Trophoblast cell (in vitro differentiated cells and primary cell): ENCODE measurements at regions not wholly inside any gene's neighbourhood (a gene's known extent, or its start where the extent isn't known, plus 50 kb on each side); places are given as distances from the start of the nearest gene placed in this dataset.
A peak's percentile ranks its signal among the peaks of the same experiment; 100 is the strongest.

Experiments
- DNase-seq, 2 donors: peaks; one replicate each; pipeline ENCODE4 v3.0.0-alpha.2; 2016
- H2AFZ ChIP-seq: 2 replicates; pipeline ENCODE4 v1.6.1; 2013; ENCODE audit warnings: low read length, moderate library complexity, mild to moderate bottlenecking; ENCODE audit not compliant: insufficient read depth, poor library complexity
- H2AK5ac ChIP-seq: 2 replicates; pipeline ENCODE4 v1.6.1; 2013; ENCODE audit warnings: mild to moderate bottlenecking, low read length
- H2BK120ac ChIP-seq: 2 replicates; pipeline ENCODE4 v1.6.1; 2013; ENCODE audit warnings: low read length, mild to moderate bottlenecking, moderate library complexity; ENCODE audit not compliant: insufficient read depth, poor library complexity
- H2BK12ac ChIP-seq: 2 replicates; pipeline ENCODE4 v1.6.1; 2013; ENCODE audit warnings: mild to moderate bottlenecking, low read length, moderate library complexity
- H2BK5ac ChIP-seq: 2 replicates; pipeline ENCODE4 v1.6.1; 2013; ENCODE audit warnings: low read length, low read depth, moderate library complexity, mild to moderate bottlenecking; ENCODE audit not compliant: poor library complexity
- H3K14ac ChIP-seq: 2 replicates; pipeline ENCODE4 v1.6.1; 2013; ENCODE audit warnings: mild to moderate bottlenecking, low read length
- H3K18ac ChIP-seq: 2 replicates; pipeline ENCODE4 v1.6.1; 2013; ENCODE audit warnings: mild to moderate bottlenecking, low read length
- H3K23ac ChIP-seq: 2 replicates; pipeline ENCODE4 v1.6.1; 2013; ENCODE audit warnings: low read length
- H3K27ac ChIP-seq: 2 replicates; pipeline ENCODE4 v1.5.1; 2013; ENCODE audit warnings: low read depth, mild to moderate bottlenecking, inconsistent platforms, low read length, moderate library complexity
- H3K27me3 ChIP-seq: 2 replicates; pipeline ENCODE4 v1.6.1; 2013; ENCODE audit warnings: inconsistent platforms, mild to moderate bottlenecking, low read length, moderate library complexity; ENCODE audit not compliant: insufficient read depth
- H3K36me3 ChIP-seq, 2 experiments: 1 replicate in 1 of 2; 2 replicates in 1 of 2; pipeline ENCODE4 v1.6.1; 2013; ENCODE audit warnings: low read length in 2 of 2, mild to moderate bottlenecking in 2 of 2, moderate library complexity in 1 of 2; ENCODE audit not compliant: insufficient read depth in 2 of 2, control insufficient read depth in 1 of 2
- H3K4ac ChIP-seq: 2 replicates; pipeline ENCODE4 v1.6.1; 2013; ENCODE audit warnings: low read depth, mild to moderate bottlenecking, low read length, moderate library complexity
- H3K4me1 ChIP-seq, 2 experiments: 1 replicate in 1 of 2; 2 replicates in 1 of 2; pipeline ENCODE4 v1.6.1; 2013; ENCODE audit warnings: low read length in 2 of 2, mild to moderate bottlenecking in 2 of 2, moderate library complexity in 1 of 2; ENCODE audit not compliant: insufficient read depth in 2 of 2, control insufficient read depth in 1 of 2
- H3K4me2 ChIP-seq: 2 replicates; pipeline ENCODE4 v1.6.1; 2013; ENCODE audit warnings: inconsistent platforms, mild to moderate bottlenecking, low read length, moderate library complexity
- H3K4me3 ChIP-seq: 2 replicates; pipeline ENCODE4 v1.5.1; 2013; ENCODE audit warnings: mild to moderate bottlenecking, low read depth, low read length, inconsistent platforms
- H3K79me1 ChIP-seq: one replicate; pipeline ENCODE4 v1.6.1; 2013; ENCODE audit warnings: low read length
- H3K79me2 ChIP-seq: 2 replicates; pipeline ENCODE4 v1.6.1; 2013; ENCODE audit warnings: low read length, mild to moderate bottlenecking; ENCODE audit not compliant: control insufficient read depth, insufficient read depth, poor library complexity
- H3K9ac ChIP-seq: 2 replicates; pipeline ENCODE4 v1.6.1; 2013; ENCODE audit warnings: mild to moderate bottlenecking, low read length
- H3K9me3 ChIP-seq: 2 replicates; pipeline ENCODE4 v1.6.1; 2013; ENCODE audit warnings: low read depth, mild to moderate bottlenecking, control low read depth, inconsistent platforms, low read length; ENCODE audit not compliant: insufficient read depth
- H4K12ac ChIP-seq: 2 replicates; pipeline ENCODE4 v1.6.1; 2013; ENCODE audit warnings: low read depth, mild to moderate bottlenecking, low read length, moderate library complexity
- H4K8ac ChIP-seq: 2 replicates; pipeline ENCODE4 v1.6.1; 2013; ENCODE audit warnings: low read depth, mild to moderate bottlenecking, low read length, moderate library complexity
- H4K91ac ChIP-seq: one replicate; pipeline ENCODE4 v1.6.1; 2013; ENCODE audit warnings: low read depth, mild to moderate bottlenecking, low read length, moderate library complexity
- WGBS: extraction: QIAGEN DNeasy Blood & Tissue Kit; methylation state at CpG from one replicate; pipeline ENCODE4 v1.1.7; 2013; ENCODE audit warnings: missing lambda C conversion rate; ENCODE audit not compliant: insufficient read length, insufficient coverage; ENCODE audit errors: extremely low coverage; 5-methylcytosine and 5-hydroxymethylcytosine counted together

DNA sequence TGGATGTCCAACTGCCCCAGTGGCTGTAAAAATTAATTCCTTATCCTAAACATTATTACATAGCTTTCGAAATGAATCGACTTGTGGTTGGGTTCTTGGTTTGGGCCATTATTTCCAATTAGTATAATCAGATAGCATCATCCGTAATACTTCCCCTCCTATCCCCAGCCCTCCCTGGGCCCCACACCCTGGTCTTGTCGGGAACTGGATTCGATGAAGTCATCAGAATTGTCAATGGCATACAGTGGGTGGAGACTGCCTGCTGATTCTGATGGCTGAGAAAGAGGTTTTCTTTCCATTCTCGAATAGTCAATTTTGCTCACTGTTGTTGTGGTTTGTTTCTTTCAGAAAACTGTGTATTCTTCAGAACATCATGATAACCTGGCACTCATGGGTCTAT is 395.1 kb downstream of the SEC14L1 start:
- no peak overlapping the region for H2BK120ac ChIP-seq
- no CpG with 5 or more reads among the region's 6 CpGs for WGBS
- H2AK5ac ChIP-seq = no peak overlapping the region
- no peak overlapping the region for H4K91ac ChIP-seq
- H3K9ac ChIP-seq = no peak overlapping the region
- H3K18ac ChIP-seq = no peak overlapping the region
- no peak overlapping the region for H3K4me2 ChIP-seq
- no peak overlapping the region for H2BK5ac ChIP-seq
- H3K79me1 ChIP-seq = no peaks in the 10 kb centered on the region
- no peak overlapping the region for H4K8ac ChIP-seq
- H3K79me2 ChIP-seq = no peaks in the 10 kb centered on the region
- no peak overlapping the region for H3K27ac ChIP-seq
- H3K23ac ChIP-seq = no peak overlapping the region
- H2AFZ ChIP-seq = no peak overlapping the region
- H3K14ac ChIP-seq = no peak overlapping the region
- H3K27me3 ChIP-seq = no peaks in the 10 kb centered on the region
- H3K4me3 ChIP-seq = no peak overlapping the region
- no peak for DNase-seq
- no peak overlapping the region for H3K4ac ChIP-seq
- H3K9me3 ChIP-seq = peaks cover 11% of the 10 kb centered on the region
- no peaks in the 10 kb centered on the region for H3K4me1 ChIP-seq
- H4K12ac ChIP-seq = no peak overlapping the region
- no peaks in the 10 kb centered on the region for H3K36me3 ChIP-seq
- no peak overlapping the region for H2BK12ac ChIP-seq

DNA sequence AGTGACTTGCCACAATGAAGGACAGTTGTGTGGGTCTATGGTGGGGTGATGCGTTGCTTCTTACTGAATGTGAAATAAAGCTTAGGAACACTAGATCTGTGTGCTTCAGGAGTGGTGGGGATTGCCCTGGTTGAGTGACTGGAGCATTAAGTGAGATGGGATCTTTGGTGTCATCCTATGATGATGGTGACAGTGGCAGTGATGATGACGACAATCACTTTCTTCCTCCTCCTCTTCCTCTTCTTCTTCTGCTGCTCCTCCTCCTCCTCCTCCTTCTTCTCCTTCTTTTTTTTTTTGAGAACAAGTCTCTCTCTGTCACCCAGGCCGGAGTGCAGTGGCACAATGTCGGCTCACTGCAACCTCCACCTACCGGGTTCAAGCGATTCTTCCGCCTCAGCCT is 396.8 kb downstream of the SEC14L1 start:
- H4K8ac ChIP-seq = no peak overlapping the region
- no peak overlapping the region for H3K14ac ChIP-seq
- H3K9me3 ChIP-seq = peaks cover 11% of the 10 kb centered on the region
- peak overlapping the region; percentile 34 for H3K9ac ChIP-seq
- DNase-seq = no peak
- H3K4me3 ChIP-seq = no peak overlapping the region
- H3K36me3 ChIP-seq = no peaks in the 10 kb centered on the region
- H3K4me2 ChIP-seq = no peak overlapping the region
- no peak overlapping the region for H2AFZ ChIP-seq
- H2BK5ac ChIP-seq = no peak overlapping the region
- H2BK12ac ChIP-seq = no peak overlapping the region
- no peak overlapping the region for H4K91ac ChIP-seq
- H2BK120ac ChIP-seq = no peak overlapping the region
- no peak overlapping the region for H3K4ac ChIP-seq
- WGBS = no CpG with 5 or more reads among the region's 7 CpGs
- no peak overlapping the region for H4K12ac ChIP-seq
- no peak overlapping the region for H2AK5ac ChIP-seq
- no peaks in the 10 kb centered on the region for H3K27me3 ChIP-seq
- H3K18ac ChIP-seq = no peak overlapping the region
- H3K23ac ChIP-seq = no peak overlapping the region
- no peaks in the 10 kb centered on the region for H3K79me1 ChIP-seq
- H3K4me1 ChIP-seq = no peaks in the 10 kb centered on the region
- no peaks in the 10 kb centered on the region for H3K79me2 ChIP-seq
- H3K27ac ChIP-seq = no peak overlapping the region

DNA sequence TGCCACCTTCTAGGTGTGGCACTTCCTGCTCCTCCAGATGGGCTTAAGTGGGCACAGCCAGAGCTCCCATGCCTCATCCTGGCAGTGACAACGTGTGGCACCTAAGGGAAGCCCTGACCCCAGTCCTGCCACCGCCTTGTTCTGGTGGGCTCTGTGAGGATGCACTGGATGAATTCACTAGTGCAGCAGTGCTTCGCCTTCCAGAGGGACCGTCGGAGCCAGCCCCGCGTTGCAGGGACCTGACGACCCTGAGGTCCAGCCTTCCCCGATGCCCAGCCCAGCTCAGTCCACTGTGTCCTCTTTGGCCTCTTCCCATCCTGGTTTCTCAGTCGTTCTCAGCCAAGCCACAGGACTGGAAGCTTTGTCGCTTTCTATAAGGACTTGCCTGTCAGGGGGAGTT is 399.8 kb downstream of the SEC14L1 start:
- H2AFZ ChIP-seq = no peak overlapping the region
- no peak overlapping the region for H2AK5ac ChIP-seq
- no peak overlapping the region for H3K27ac ChIP-seq
- H3K4me3 ChIP-seq = no peak overlapping the region
- no peaks in the 10 kb centered on the region for H3K36me3 ChIP-seq
- H3K27me3 ChIP-seq = no peaks in the 10 kb centered on the region
- H3K9me3 ChIP-seq = no peaks in the 10 kb centered on the region
- no peak overlapping the region for H3K23ac ChIP-seq
- no peak overlapping the region for H3K9ac ChIP-seq
- H4K12ac ChIP-seq = no peak overlapping the region
- no peak overlapping the region for H3K4ac ChIP-seq
- no peak overlapping the region for H3K18ac ChIP-seq
- H4K8ac ChIP-seq = no peak overlapping the region
- no peak for DNase-seq
- no peak overlapping the region for H2BK120ac ChIP-seq
- H3K79me1 ChIP-seq = no peaks in the 10 kb centered on the region
- H3K4me2 ChIP-seq = no peak overlapping the region
- H2BK12ac ChIP-seq = no peak overlapping the region
- no peak overlapping the region for H2BK5ac ChIP-seq
- no peaks in the 10 kb centered on the region for H3K4me1 ChIP-seq
- no CpG with 5 or more reads among the region's 11 CpGs for WGBS
- no peak overlapping the region for H3K14ac ChIP-seq
- H4K91ac ChIP-seq = no peak overlapping the region
- no peaks in the 10 kb centered on the region for H3K79me2 ChIP-seq

DNA sequence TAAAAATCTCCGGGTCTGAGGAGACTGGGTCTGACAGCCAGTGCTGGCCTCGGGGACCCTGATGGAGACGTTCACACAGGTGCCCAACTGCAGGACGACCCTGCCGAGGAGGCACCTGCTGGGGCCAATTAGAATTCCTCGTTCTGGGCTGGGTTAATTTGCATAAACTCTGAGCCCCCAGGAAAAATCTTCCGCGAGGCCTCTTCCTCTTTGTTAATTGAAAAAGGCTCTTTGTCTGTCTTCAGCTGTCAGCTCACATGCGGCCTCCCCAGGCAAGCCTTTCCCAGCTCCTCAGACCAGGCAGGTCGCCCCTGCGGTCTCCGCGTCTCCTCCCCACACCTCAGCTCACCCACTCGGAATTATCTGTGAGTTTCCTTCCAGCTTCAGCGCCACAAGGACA is 400.2 kb downstream of the SEC14L1 start:
- Histone ChIP-seq H3K9ac (no peak overlapping the region), H2BK120ac (no peak overlapping the region), H4K12ac (no peak overlapping the region), H3K9me3 (no peaks in the 10 kb centered on the region), H3K27me3 (no peaks in the 10 kb centered on the region), H3K27ac (no peak overlapping the region), H4K91ac (no peak overlapping the region), H3K4me1 (no peaks in the 10 kb centered on the region), H3K79me1 (no peaks in the 10 kb centered on the region), H4K8ac (no peak overlapping the region), H2BK5ac (no peak overlapping the region), H3K4me3 (no peak overlapping the region), H3K4me2 (no peak overlapping the region), H3K14ac (no peak overlapping the region), H3K4ac (no peak overlapping the region), H3K18ac (no peak overlapping the region), H3K23ac (no peak overlapping the region), H2BK12ac (no peak overlapping the region), H3K79me2 (no peaks in the 10 kb centered on the region), H2AFZ (no peak overlapping the region), H2AK5ac (no peak overlapping the region), H3K36me3 (no peaks in the 10 kb centered on the region)
- no peak for DNase-seq
- no CpG with 5 or more reads among the region's 15 CpGs for WGBS
